Muscle of back (tissue), 3 donors: ENCODE measurements at regions not wholly inside any gene's neighbourhood (a gene's known extent, or its start where the extent isn't known, plus 50 kb on each side); places are given as distances from the start of the nearest gene placed in this dataset.

Experiments used
- DNase-seq, 3 donors: peaks; one replicate each; pipeline versions ENCODE4 v3.0.0 to v3.0.0-alpha.2; 2013

- peak in 1 of 3 donors; percentile 26 for DNase-seq
Observed at GRCh38 chr1:239879321-239880170, 212.1 kb upstream of the FMN2 start.

GRCh38 chr1:239882967-239883366, 208.7 kb upstream of the FMN2 start:
- no peak for DNase-seq

- DNase-seq = peak; percentile 43 to 73 (median 58)
Observed at GRCh38 chr1:239884796-239885195, 206.9 kb upstream of the FMN2 start.

DNA sequence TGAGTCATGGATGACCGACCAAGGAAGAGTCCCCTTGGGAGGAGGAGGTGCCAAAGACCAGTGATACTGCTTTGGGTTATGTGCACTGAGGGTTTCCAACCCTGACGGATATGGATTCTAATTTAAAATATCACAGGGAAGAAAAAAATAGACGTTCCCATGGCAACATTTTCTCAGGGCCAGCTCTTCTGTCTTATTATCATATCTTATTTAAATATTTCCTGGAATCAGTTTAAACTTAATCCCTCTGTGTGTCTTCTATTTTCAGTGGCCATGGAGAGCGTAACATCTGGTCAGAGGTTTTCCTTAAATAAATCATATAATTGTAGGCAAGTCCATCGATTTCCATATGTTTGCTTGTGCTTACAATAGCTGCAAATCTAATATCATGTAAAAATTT, 205.4 kb upstream of the FMN2 start:
- DNase-seq = peak; percentile 45 to 82 (median 59)

DNA sequence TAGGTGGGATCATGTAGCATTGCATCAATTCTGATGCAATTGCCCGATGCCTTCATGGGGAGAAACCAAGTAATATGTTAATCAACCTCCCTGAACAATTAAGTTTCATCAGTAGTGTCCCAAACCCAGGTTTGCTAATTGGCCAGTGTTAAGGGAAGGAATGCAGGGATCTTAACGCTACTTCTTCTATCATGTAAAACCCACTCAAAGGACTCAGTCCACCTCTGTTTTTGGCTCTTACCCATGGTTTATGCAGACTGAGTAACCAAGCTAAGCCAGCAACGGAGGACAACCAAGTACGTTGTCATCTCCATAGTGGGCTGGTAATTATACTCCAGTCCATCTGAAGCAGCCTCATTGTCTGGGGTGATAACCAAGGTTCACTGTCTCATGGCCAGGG, 203.0 kb upstream of the FMN2 start:
- no peak for DNase-seq

- DNase-seq = no peak
Observed at GRCh38 chr1:239891621-239892358, 199.9 kb upstream of the FMN2 start.

DNA sequence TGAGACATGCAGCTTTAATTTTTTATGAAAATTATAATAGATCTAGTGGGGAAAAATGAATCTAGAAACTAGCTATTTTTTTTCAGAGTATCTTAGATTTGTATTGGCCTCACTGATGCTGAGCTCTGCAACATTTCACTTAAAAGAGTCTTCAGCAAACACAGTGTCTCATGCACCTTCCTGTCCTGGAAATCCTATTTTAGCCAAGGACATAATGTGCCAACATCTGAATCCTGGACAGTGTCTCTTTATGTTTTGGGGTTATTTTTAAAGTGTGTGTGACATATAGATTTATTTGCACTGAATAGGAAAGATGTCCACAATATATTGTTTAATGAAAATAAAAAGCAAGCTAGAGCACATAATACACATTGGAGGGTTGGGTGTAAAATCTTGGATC, 199.1 kb upstream of the FMN2 start:
- no peak for DNase-seq

- no peak for DNase-seq
Observed at GRCh38 chr1:239893127-239893731, 198.5 kb upstream of the FMN2 start.

DNA sequence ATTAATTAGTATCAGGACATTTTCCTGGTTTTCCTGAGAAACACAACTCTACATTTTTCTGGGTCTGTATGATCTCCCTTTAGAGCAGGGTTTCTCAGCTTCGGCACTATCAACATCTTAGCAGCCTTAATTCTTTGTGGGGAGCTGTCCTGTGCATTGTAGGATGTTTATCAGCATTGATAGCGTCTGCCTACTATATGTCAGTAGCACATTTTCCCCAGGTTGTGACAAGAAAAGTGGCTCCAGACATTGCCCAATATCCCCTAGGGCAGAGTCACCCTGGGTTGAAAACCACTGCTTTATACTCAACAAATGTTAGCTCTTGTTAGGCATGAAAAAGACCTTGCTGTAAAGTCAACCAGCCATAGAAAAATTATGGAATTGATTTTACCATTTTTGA, 195.1 kb upstream of the FMN2 start:
- DNase-seq = no peak

- DNase-seq = peak in 2 of 3 donors; percentile 23 to 42
Observed at GRCh38 chr1:239896980-239897379, 194.7 kb upstream of the FMN2 start.

GRCh38 chr1:239897458-239897857, 194.2 kb upstream of the FMN2 start:
- peak in 1 of 3 donors; percentile 15 for DNase-seq

DNA sequence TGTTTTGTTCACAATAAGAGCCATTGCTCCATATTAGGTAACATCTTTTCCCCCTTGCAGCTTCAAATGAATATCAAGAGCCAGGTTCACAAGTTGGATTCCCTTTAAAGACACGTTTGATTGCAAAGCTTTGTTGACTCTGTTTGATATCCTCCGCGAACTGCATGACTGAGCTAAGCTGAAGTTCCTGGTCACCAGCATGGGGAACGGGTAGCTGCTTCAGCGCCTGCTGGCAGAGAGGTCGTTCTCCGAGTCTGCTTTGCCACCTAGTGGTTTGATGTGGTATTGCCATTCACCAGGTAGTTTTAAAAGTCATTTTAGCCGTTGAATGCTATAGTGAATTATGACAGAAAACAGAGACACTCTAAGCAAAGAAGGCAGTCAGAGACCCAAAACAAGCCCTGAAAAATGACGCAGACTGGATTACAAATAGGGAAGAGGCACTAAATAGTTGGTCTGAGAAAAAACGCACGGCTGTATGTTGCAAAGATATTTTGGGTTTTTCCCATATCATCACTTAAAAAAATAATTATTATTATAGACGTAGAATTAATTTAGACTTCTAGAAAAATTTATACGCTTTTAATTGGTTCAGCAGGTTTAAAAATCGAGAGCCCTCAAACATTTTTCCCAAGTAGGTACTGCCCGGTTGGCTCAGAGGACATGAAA, 193.5 kb upstream of the FMN2 start:
- DNase-seq = peak; percentile 71 to 87 (median 80)

DNA sequence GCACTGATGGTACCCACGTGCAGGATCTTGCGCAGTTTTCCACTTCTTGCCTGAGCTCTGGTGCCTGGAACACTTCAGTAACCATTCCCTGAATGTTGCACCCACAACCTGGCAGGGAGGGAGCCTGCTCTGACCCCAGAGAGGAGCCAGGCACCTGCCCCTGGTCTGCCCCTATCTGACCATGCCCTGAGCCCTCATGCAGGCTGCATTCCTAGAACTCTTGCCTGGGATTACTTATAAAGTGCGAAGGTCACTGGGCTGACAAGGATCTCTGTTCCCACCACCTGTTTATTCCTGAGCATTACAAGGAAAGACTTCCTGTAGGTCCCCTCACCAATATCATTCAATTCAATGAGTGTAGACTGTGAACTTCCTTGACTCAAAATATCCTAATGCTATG, 191.9 kb upstream of the FMN2 start:
- no peak for DNase-seq

- no peak for DNase-seq
Observed at GRCh38 chr1:239906394-239906793, 185.3 kb upstream of the FMN2 start.

DNA sequence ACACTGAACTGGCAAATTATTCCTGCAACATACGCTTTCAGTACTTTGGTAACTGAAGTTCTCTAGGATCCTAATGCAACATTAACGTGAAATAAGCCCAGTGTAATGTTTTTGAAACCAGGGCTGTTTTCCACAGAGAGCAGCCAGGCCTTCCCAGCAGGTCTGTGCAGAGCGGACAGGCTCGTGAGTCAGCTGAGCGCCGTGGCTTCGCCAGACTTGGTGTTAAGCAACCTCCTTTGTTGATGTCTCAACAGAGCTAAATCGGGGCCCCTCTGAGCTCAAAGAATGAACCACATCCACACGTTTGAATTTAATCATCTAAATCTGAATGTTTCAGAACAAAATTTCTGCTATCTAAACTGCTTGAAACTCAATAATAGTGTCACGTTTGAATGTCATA, 181.8 kb upstream of the FMN2 start:
- peak; percentile 32 to 53 (median 37) for DNase-seq

- DNase-seq = peak in 1 of 3 donors; percentile 7
Observed at GRCh38 chr1:239912471-239912870, 179.2 kb upstream of the FMN2 start.

GRCh38 chr1:239913141-239913585, 178.5 kb upstream of the FMN2 start:
- DNase-seq = no peak

GRCh38 chr1:239914751-239915231, 176.9 kb upstream of the FMN2 start:
- DNase-seq = peak; percentile 41 to 86 (median 62)

- no peak for DNase-seq
Observed at GRCh38 chr1:239918634-239919033, 173.0 kb upstream of the FMN2 start.

DNA sequence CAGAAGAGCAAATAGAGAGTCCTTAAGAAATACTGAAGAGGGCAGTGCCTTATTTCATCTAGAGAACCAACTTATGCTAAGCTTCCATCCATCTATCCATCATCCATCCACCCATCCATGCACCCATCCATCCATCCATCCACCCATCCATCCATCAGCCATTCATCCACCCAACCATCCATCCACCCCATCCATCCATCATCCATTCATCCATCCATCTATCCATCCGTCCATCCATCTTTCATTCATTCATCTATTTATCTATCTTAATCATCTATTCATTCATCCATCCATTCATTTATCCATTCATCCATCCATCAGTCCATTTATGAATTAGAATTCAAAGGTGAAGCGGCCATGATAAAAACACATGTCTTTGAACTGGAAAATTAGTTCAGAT, 171.5 kb upstream of the FMN2 start:
- DNase-seq = no peak

GRCh38 chr1:239922778-239923522, 168.7 kb upstream of the FMN2 start:
- DNase-seq = no peak
